HG03521 (cell line): ENCODE measurements at regions not wholly inside any gene's neighbourhood (a gene's known extent, or its start where the extent isn't known, plus 50 kb on each side); places are given as distances from the start of the nearest gene placed in this dataset.

Source experiments
- ATAC-seq: cut with Tn5 transposase; IDR thresholded peaks from one replicate; pipeline ENCODE4 v1.9.1; 2021; ENCODE audit warnings: mild to moderate bottlenecking, moderate library complexity; ENCODE audit not compliant: unreplicated experiment

- ATAC-seq: no peak
Measured at GRCh38 chr4:124019749-124020549, 623.4 kb downstream of the SPRY1 start.

GRCh38 chr4:124025000-124025399 is 628.4 kb downstream of the SPRY1 start:
- no peak for ATAC-seq

- no peak for ATAC-seq
Measured at GRCh38 chr4:124025428-124025827, 628.8 kb downstream of the SPRY1 start.

- no peak for ATAC-seq
Measured at GRCh38 chr4:124028182-124028581, 631.6 kb downstream of the SPRY1 start.

- ATAC-seq: no peak
Measured at GRCh38 chr4:124030147-124030546, 633.6 kb downstream of the SPRY1 start.

GRCh38 chr4:124032035-124032434 is 635.4 kb downstream of the SPRY1 start:
- no peak for ATAC-seq

- ATAC-seq: no peak
Measured at GRCh38 chr4:124035364-124036041, 638.9 kb downstream of the SPRY1 start.

GRCh38 chr4:124037236-124037635 is 640.6 kb downstream of the SPRY1 start:
- ATAC-seq: no peak

GRCh38 chr4:124044330-124044729 is 647.7 kb downstream of the SPRY1 start:
- ATAC-seq: no peak

- ATAC-seq: no peak
Measured at GRCh38 chr4:124044867-124045266, 648.3 kb downstream of the SPRY1 start.

- ATAC-seq: no peak
Measured at GRCh38 chr4:124046190-124046589, 649.6 kb downstream of the SPRY1 start.

- no peak for ATAC-seq
Measured at GRCh38 chr4:124053872-124054538, 657.4 kb downstream of the SPRY1 start.

- ATAC-seq: no peak
Measured at GRCh38 chr4:124055336-124055735, 657.2 kb downstream of the ANKRD50 start.

- no peak for ATAC-seq
Measured at GRCh38 chr4:124055896-124056295, 656.6 kb downstream of the ANKRD50 start.

- no peak for ATAC-seq
Measured at GRCh38 chr4:124060261-124060918, 652.1 kb downstream of the ANKRD50 start.

GRCh38 chr4:124061413-124061812 is 651.1 kb downstream of the ANKRD50 start:
- ATAC-seq: no peak

GRCh38 chr4:124065422-124065821 is 647.1 kb downstream of the ANKRD50 start:
- no peak for ATAC-seq

GRCh38 chr4:124065936-124066335 is 646.6 kb downstream of the ANKRD50 start:
- ATAC-seq: no peak

GRCh38 chr4:124066595-124066994 is 645.9 kb downstream of the ANKRD50 start:
- ATAC-seq: no peak

GRCh38 chr4:124067046-124067445 is 645.5 kb downstream of the ANKRD50 start:
- no peak for ATAC-seq
